ENCODE measurements at regions not wholly inside any gene's neighbourhood (a gene's known extent, or its start where the extent isn't known, plus 50 kb on each side); places are given as distances from the start of the nearest gene placed in this dataset.
A peak's percentile ranks its signal among the peaks of the same experiment; 100 is the strongest.

DNA sequence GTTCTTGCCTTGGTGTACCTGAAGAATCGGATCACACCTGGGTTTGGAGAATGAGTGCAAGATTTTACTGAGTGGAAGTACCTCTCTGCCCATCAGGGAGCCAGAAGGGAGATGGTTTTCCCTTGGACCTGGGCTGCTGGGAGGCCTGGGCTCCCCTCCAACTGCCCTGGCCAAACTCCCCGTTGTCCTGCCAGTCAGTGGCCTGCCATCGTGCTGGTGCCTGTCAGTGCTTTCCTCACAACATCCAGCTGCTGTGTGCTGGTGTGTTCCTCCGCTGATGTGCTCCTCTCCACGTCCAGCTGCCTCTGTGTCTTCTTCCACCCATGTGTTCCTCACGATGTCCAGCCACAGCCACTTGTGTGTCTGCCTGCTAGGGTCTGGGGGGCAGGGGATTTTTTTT lies 87.9 kb upstream of the CLPB start:
- no peak overlapping the region for H2BK5ac ChIP-seq (ENCODE audit: low read depth, low read length)
- H3K9me3 ChIP-seq (ENCODE audit: insufficient read depth in 2 of 2, low read depth in 1 of 2, low read length in 1 of 2), result no peaks in the 10 kb centered on the region
- H3K23ac ChIP-seq (ENCODE audit: insufficient read length), result no peak overlapping the region
- no peak overlapping the region for H4K91ac ChIP-seq (replicated peaks; ENCODE audit: insufficient read length, low read length)
- no peaks in the 10 kb centered on the region for H3K23me2 ChIP-seq (ENCODE audit: low read depth, low read length)
- no peak overlapping the region for H3K4me3 ChIP-seq (ENCODE audit: extremely low read depth in 1 of 4, insufficient read depth in 2 of 4, low read depth in 3 of 4, low read length in 4 of 4)
- peak overlapping the region; percentile 31; the same call in 1 of the 2 replicates for H4K8ac ChIP-seq (ENCODE audit: extremely low read depth, insufficient read depth, low read length)
- CTCF ChIA-PET (ENCODE audit: partially characterized antibody), result interaction anchor here (0.6 to 2.0 kb wide), 3 partner anchors 8 to 177 kb away, joined by 3 to 7 read pairs (median 4); no protein-coding TSS in a partner anchor
- no peaks in the 10 kb centered on the region; a peak in 1 of 7 replicates for H3K27me3 ChIP-seq (replicated peaks in 1 of 4; ENCODE audit: control insufficient read depth in 3 of 4, extremely low read depth in 1 of 4, insufficient read depth in 3 of 4, low read length in 3 of 4)
- no peaks in the 10 kb centered on the region for H3K4me1 ChIP-seq (replicated peaks in 1 of 4; ENCODE audit: control insufficient read depth in 3 of 4, insufficient read depth in 4 of 4, low read length in 3 of 4)
- H3K79me1 ChIP-seq (ENCODE audit: low read depth, low read length), result no peaks in the 10 kb centered on the region
- H2AK5ac ChIP-seq (ENCODE audit: low read depth, low read length), result no peak overlapping the region
- DNase-seq (ENCODE audit: low read depth in 1 of 2, low spot score in 2 of 2) (no peak), FAIRE-seq (no peak)
- no peak overlapping the region for H2BK15ac ChIP-seq (ENCODE audit: low read length)
- 86% methylated on average over 6 of the region's 6 CpGs; no CpG with 5 or more reads in 1 of the 2 experiments for WGBS, 2 experiments (ENCODE audit: extremely low coverage in 1 of 2, insufficient coverage in 1 of 2, insufficient read length in 1 of 2, insufficient replicate concordance in 2 of 2, low coverage in 1 of 2, low lambda C conversion rate in 2 of 2, missing lambda C conversion rate in 1 of 2)
- no peak overlapping the region for H3K27ac ChIP-seq (ENCODE audit: low read depth, low read length)
- no peak overlapping the region for H2AFZ ChIP-seq (ENCODE audit: low read length)
- H2BK120ac ChIP-seq (replicated peaks; ENCODE audit: low read depth, low read length), result no peak overlapping the region
- H3K18ac ChIP-seq (ENCODE audit: extremely low read depth, low read length), result no peak overlapping the region
- H2BK20ac ChIP-seq (ENCODE audit: low read length), result no peak overlapping the region
- H3K9ac ChIP-seq (replicated peaks in 1 of 4; ENCODE audit: extremely low read depth in 1 of 4, low read depth in 3 of 4, low read length in 3 of 4), result no peak overlapping the region
- H4K20me1 ChIP-seq (replicated peaks in 1 of 2; ENCODE audit: control insufficient read depth in 1 of 2, insufficient read depth in 2 of 2, low read length in 2 of 2), result no peaks in the 10 kb centered on the region
- peak overlapping the region; percentile 23 for H3K4ac ChIP-seq (replicated peaks; ENCODE audit: insufficient read length, low read depth, low read length)
- H3K79me2 ChIP-seq (ENCODE audit: control insufficient read depth in 1 of 2, insufficient read depth in 2 of 2, low read length in 2 of 2), result no peaks in the 10 kb centered on the region
- H3K36me3 ChIP-seq (ENCODE audit: control insufficient read depth in 2 of 4, insufficient read depth in 4 of 4, low read length in 3 of 4), result no peaks in the 10 kb centered on the region
- H2BK12ac ChIP-seq (ENCODE audit: low read depth, low read length), result no peak overlapping the region
- H3K14ac ChIP-seq (ENCODE audit: insufficient read length), result no peak overlapping the region
- no peak overlapping the region for H3K4me2 ChIP-seq (ENCODE audit: insufficient read depth in 1 of 2, low read depth in 2 of 2, low read length in 2 of 2)
- no peak overlapping the region for H3K56ac ChIP-seq (replicated peaks; ENCODE audit: insufficient read length, low read depth, low read length)
- POLR2A ChIA-PET (ENCODE audit: partially characterized antibody), result no interaction called here
- no peak overlapping the region for H4K5ac ChIP-seq (ENCODE audit: insufficient read length, low read depth, low read length)
- no peak for TF ChIP-seq SRF (IDR thresholded peaks at IDR 0.05; ENCODE audit: low read depth, low read length)
- TF ChIP-seq GABPA (IDR thresholded peaks at IDR 0.05; ENCODE audit: borderline replicate concordance, insufficient read depth, low read length), result no peak
- TF ChIP-seq SP2 (IDR thresholded peaks at IDR 0.05; ENCODE audit: low read length), result no peak
- TF ChIP-seq SIRT6 (IDR thresholded peaks at IDR 0.05; ENCODE audit: low read length), result no peak
- no peak for TF ChIP-seq POU5F1 (IDR thresholded peaks at IDR 0.05; ENCODE audit: low read depth, low read length)
- TF ChIP-seq, protein P1, sequence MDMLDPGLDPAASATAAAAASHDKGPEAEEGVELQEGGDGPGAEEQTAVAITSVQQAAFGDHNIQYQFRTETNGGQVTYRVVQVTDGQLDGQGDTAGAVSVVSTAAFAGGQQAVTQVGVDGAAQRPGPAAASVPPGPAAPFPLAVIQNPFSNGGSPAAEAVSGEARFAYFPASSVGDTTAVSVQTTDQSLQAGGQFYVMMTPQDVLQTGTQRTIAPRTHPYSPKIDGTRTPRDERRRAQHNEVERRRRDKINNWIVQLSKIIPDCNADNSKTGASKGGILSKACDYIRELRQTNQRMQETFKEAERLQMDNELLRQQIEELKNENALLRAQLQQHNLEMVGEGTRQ (IDR thresholded peaks at IDR 0.05; ENCODE audit: low read length), result no peak
- no peak for TF ChIP-seq BCL11A (IDR thresholded peaks at IDR 0.05; ENCODE audit: low read depth in 2 of 2, low read length in 2 of 2)
- TF ChIP-seq SP4 (IDR thresholded peaks at IDR 0.05; ENCODE audit: low read length), result no peak
- no peak for TF ChIP-seq RAD21 (IDR thresholded peaks at IDR 0.05 in 1 of 2, conservative IDR thresholded peaks at IDR 0.05 in 1 of 2; ENCODE audit: low read depth in 2 of 2, low read length in 2 of 2)
- TF ChIP-seq RBBP5 (IDR thresholded peaks at IDR 0.05; ENCODE audit: borderline replicate concordance, low read depth, low read length), result no peak
- TF ChIP-seq SAP30 (IDR thresholded peaks at IDR 0.05; ENCODE audit: insufficient read depth, insufficient replicate concordance, low read length), result no peak
- TF ChIP-seq, protein P2, sequence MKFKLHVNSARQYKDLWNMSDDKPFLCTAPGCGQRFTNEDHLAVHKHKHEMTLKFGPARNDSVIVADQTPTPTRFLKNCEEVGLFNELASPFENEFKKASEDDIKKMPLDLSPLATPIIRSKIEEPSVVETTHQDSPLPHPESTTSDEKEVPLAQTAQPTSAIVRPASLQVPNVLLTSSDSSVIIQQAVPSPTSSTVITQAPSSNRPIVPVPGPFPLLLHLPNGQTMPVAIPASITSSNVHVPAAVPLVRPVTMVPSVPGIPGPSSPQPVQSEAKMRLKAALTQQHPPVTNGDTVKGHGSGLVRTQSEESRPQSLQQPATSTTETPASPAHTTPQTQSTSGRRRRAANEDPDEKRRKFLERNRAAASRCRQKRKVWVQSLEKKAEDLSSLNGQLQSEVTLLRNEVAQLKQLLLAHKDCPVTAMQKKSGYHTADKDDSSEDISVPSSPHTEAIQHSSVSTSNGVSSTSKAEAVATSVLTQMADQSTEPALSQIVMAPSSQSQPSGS (IDR thresholded peaks at IDR 0.05; ENCODE audit: low read length), result no peak

All from H1 (cell line).